Chondrocyte (in vitro differentiated cells): ENCODE measurements at regions not wholly inside any gene's neighbourhood (a gene's known extent, or its start where the extent isn't known, plus 50 kb on each side); places are given as distances from the start of the nearest gene placed in this dataset.

ENCODE experiments used
- DNase-seq: peaks from one replicate; pipeline ENCODE4 v3.0.0; 2021; ENCODE audit warnings: mixed read lengths, low spot score
- H3K27ac Mint-ChIP-seq: one replicate; pipeline ENCODE4 v1.8.0; 2021; ENCODE audit warnings: mild to moderate bottlenecking, moderate library complexity, mixed read lengths; ENCODE audit not compliant: unreplicated experiment
- H3K27me3 Mint-ChIP-seq: 2 replicates; pipeline ENCODE4 v1.8.0; 2021; ENCODE audit warnings: low read depth, mixed read lengths
- H3K36me3 Mint-ChIP-seq: 2 replicates; pipeline ENCODE4 v1.8.0; 2021; ENCODE audit warnings: low read depth, mixed read lengths
- H3K4me1 Mint-ChIP-seq: 2 replicates; pipeline ENCODE4 v1.8.0; 2021; ENCODE audit warnings: low read depth, mild to moderate bottlenecking, mixed read lengths
- H3K4me3 Mint-ChIP-seq: one replicate; pipeline ENCODE4 v1.8.0; 2021; ENCODE audit warnings: mild to moderate bottlenecking, moderate library complexity, mixed read lengths; ENCODE audit not compliant: unreplicated experiment
- H3K9me3 Mint-ChIP-seq: 2 replicates; pipeline ENCODE4 v1.8.0; 2021; ENCODE audit warnings: low read depth, mixed read lengths
- CTCF ChIP-seq: fragments of 200-600 bp; sonication (generic); IDR thresholded peaks from 2 replicates; pipeline ENCODE4 v1.5.0; 2021; ENCODE audit warnings: antibody characterized with exemption, mild to moderate bottlenecking, moderate library complexity

GRCh38 chr10:123513870-123514269 lies 152.3 kb upstream of the GPR26 start:
- Mint-ChIP-seq H3K9me3 (no peaks in the 10 kb centered on the region), H3K27me3 (peaks cover 3% of the 10 kb centered on the region), H3K36me3 (no peaks in the 10 kb centered on the region), H3K4me3 (no peak overlapping the region), H3K4me1 (no peaks in the 10 kb centered on the region), H3K27ac (no peak overlapping the region)
- DNase-seq = no peak
- TF ChIP-seq CTCF = no peak

GRCh38 chr10:123514996-123515395 lies 151.2 kb upstream of the GPR26 start:
- Mint-ChIP-seq H3K36me3 (no peaks in the 10 kb centered on the region), H3K4me1 (no peaks in the 10 kb centered on the region), H3K27ac (no peak overlapping the region), H3K9me3 (no peaks in the 10 kb centered on the region), H3K4me3 (no peak overlapping the region), H3K27me3 (peaks cover 3% of the 10 kb centered on the region)
- no peak for DNase-seq
- no peak for TF ChIP-seq CTCF

- Mint-ChIP-seq H3K27me3 (peaks cover 3% of the 10 kb centered on the region), H3K9me3 (no peaks in the 10 kb centered on the region), H3K27ac (no peak overlapping the region), H3K4me3 (no peak overlapping the region), H3K4me1 (no peaks in the 10 kb centered on the region), H3K36me3 (no peaks in the 10 kb centered on the region)
- no peak for DNase-seq
- no peak for TF ChIP-seq CTCF
Measured at GRCh38 chr10:123515661-123516060, 150.5 kb upstream of the GPR26 start.

- Mint-ChIP-seq H3K27me3 (peaks cover 3% of the 10 kb centered on the region), H3K9me3 (no peaks in the 10 kb centered on the region), H3K4me3 (no peak overlapping the region)
Measured at GRCh38 chr10:123516291-123516690, 149.9 kb upstream of the GPR26 start.

GRCh38 chr10:123517426-123517825 lies 148.7 kb upstream of the GPR26 start:
- H3K9me3 Mint-ChIP-seq = peaks cover 3% of the 10 kb centered on the region
- no peaks in the 10 kb centered on the region for H3K4me1 Mint-ChIP-seq
- H3K27me3 Mint-ChIP-seq = peaks cover 3% of the 10 kb centered on the region
- no peak for DNase-seq
- H3K36me3 Mint-ChIP-seq = no peaks in the 10 kb centered on the region
- H3K4me3 Mint-ChIP-seq = no peak overlapping the region
- no peak for TF ChIP-seq CTCF
- H3K27ac Mint-ChIP-seq = no peak overlapping the region

More at GRCh38 chr10:123516291-123516690, 149.9 kb upstream of the GPR26 start:
- H3K36me3 Mint-ChIP-seq = no peaks in the 10 kb centered on the region
- DNase-seq = no peak
- no peak for TF ChIP-seq CTCF
- H3K4me1 Mint-ChIP-seq = no peaks in the 10 kb centered on the region
- no peak overlapping the region for H3K27ac Mint-ChIP-seq
